ENCODE measurements at regions not wholly inside any gene's neighbourhood (a gene's known extent, or its start where the extent isn't known, plus 50 kb on each side); places are given as distances from the start of the nearest gene placed in this dataset.

DNA sequence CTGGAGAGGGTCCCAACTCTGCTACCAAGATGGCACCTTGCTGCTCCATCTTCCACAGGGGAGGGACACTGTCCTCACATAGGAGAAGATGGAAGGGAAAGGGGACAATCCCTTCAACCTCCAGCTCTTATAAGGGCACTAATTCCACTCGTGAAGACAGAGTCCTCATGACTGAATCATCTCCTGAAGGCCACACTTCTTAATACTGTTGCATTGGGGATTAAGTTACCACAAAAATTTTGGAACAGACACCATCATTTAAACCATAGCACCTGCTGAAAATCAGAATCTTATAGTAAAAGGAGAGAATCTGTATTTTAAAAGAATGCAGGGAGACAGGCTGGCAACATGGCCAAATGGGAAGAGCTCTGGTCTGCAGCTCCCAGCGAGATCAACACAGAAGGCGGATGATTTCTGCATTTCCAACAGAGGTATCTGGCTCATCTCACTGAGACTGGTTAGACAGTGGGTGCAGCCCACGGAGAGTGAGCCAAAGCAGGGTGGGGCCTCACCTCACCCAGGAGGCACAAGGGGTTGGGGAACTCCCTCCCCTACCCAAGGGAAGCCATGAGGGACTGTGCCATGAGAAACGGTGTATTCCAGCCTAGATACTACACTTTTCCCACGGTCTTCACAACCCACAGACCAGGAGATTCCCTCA, 69.4 kb upstream of the LIPC start:
- TF ChIP-seq GATA2 (IDR thresholded peaks at IDR 0.05; ENCODE audit: low read depth, low read length) (no peak), GATA3 (IDR thresholded peaks at IDR 0.05; ENCODE audit: low read depth, low read length) (no peak)

DNA sequence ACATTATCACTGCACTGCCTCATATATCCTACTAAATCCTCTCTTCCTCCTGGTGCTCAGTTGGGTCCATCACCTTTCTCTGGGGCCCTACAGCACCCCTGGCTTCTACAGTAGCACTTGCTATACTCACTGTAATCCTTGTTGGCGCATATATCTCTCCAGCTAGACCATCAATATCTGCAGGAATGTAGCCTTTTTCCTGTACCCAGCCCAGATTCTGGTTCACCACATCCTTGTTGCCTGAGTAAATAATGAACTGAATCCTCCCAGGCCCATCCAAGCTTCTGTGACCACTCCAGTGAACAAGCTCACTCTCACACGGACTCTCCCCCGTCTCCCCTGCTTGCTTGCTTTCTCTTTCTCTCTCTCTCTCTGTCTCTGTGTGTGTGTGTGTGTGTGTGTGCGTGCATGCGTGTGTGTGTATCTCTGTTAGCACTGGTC, 62.5 kb upstream of the LIPC start:
- TF ChIP-seq GATA2 (IDR thresholded peaks at IDR 0.05; ENCODE audit: low read depth, low read length) (no peak), GATA3 (IDR thresholded peaks at IDR 0.05; ENCODE audit: low read depth, low read length) (no peak)

DNA sequence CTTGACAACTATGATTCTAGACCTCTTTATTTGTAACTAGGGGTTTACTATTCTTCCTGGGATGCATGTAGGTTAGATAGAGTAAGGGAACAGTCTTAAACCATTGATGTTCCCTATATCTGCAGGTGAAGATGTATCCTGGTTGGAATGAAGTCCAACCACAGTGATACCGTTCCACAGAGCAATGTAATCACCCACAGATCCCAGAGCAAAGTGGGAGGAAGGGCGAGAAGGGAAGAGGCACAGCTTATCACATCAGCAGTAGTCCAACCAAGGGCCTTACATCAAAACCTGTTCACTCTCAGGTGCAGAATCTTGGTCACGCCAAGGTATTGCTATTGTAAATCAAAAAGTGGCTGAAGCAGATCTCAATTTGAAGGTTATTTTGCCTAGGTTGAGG, 61.8 kb upstream of the LIPC start:
- no peak for TF ChIP-seq GATA2 (IDR thresholded peaks at IDR 0.05; ENCODE audit: low read depth, low read length)
- no peak for TF ChIP-seq GATA3 (IDR thresholded peaks at IDR 0.05; ENCODE audit: low read depth, low read length)

DNA sequence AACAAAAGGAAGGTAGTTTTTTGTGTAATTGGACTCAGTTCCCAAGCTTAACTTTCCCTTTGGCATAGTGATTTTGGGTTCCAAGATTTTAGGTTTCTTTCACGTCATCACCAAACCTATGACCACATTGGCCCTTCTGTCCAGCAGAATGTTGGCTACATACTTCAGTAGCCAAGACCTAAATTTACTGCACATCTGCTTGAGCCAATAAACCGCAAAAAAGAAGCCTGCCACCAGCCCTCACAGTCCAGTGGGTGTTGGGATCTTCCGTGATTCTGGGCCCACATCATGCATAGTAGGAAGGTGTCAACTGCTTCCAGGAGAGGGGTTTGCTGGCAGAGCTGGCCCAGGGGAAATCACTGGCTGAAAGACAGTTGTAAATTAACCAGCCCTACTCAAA, 57.6 kb upstream of the LIPC start:
- TF ChIP-seq GATA3 (IDR thresholded peaks at IDR 0.05; ENCODE audit: low read depth, low read length), result no peak
- no peak for TF ChIP-seq GATA2 (IDR thresholded peaks at IDR 0.05; ENCODE audit: low read depth, low read length)

DNA sequence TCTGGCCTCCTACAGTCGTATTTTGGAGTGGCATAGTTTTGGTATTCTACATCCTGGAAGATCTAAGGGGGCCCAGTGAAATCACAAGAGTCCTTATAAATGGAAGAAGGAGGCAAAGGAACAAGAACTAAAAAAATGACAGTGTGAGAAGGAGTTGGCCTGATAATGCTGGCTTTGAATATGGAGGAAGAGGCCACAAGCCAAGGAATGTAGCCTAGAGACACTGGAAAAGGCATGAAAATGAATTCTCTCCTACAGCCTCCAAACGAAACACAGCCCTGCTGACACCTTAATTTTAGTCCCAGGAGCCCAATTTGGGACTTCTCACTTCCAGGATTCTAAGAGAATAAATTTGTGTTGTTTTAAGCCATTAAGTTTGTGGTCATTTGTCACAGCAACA, 54.6 kb upstream of the LIPC start:
- TF ChIP-seq GATA2 (IDR thresholded peaks at IDR 0.05; ENCODE audit: low read depth, low read length) (no peak), GATA3 (IDR thresholded peaks at IDR 0.05; ENCODE audit: low read depth, low read length) (no peak)

DNA sequence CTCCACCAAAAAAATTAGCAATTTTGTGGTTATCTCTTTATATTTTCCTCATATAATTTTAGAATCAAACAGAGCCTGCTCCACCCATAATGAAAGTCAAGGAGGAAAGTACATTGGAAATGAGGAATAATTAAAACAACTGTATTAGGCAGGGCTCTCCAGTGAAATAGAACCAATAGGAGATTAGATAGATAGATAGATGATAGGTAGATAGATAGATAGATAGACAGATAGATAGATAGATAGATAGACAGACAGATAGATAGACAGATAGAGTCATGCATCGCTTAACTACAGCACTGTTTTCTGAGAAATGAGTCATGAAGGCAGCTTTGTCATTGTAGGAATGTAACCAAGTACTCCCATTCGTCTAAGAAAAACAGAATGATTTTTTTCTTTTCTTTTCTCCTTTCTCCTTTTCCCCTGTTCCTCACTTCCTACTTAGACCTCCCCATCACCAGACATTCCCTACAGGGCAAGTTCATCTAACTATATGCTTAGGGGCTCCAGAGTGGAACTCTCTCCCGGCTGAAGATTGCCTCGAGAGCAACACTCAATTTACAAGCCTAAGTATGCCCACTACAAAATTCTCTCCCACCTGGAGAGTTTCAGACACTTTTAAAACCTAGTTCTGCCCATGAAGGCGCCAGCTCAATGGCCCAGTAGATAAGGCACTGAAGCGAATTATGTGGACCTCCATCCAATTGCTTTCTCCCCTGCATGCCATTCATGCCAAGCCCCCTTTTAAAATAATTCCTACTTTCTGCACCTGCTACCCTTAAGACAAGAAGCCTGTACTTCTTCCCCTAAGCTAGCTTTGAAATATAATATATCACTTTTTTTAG, 53.3 kb upstream of the LIPC start:
- no peak for TF ChIP-seq GATA2 (IDR thresholded peaks at IDR 0.05; ENCODE audit: low read depth, low read length)
- TF ChIP-seq GATA3 (IDR thresholded peaks at IDR 0.05; ENCODE audit: low read depth, low read length), result no peak

DNA sequence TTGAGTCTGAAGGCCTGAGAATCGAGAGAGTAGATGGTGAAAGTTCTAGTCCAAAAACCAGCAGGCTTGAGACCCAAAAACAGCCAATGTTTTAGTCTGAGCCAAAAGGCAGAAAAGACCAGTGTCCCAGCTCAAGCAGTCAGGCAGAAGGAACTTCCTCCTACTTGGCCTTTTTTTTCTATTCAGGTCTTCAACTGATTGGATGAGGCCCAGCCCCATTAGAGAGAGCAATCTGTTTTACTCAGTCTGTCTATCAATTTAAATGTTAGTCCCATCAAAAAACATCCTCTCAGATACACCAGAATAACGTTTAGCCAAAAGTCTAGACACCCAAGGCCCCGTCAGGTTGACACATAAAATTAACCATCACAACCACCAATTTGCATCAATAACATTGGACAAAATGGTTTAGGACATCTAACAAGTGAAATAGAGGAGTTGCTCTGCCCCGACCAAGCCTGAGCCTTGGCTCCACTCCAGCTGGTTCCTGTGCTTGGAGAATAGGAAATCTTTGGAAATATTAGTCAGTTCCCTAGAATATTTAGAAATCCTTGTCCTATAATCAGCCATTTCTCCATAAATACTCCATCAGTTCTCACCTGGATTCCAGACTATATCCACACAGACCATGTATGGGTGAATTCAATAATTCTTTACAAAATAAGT, 51.4 kb upstream of the LIPC start:
- TF ChIP-seq GATA3 (IDR thresholded peaks at IDR 0.05; ENCODE audit: low read depth, low read length) (no peak), GATA2 (IDR thresholded peaks at IDR 0.05; ENCODE audit: low read depth, low read length) (no peak)

DNA sequence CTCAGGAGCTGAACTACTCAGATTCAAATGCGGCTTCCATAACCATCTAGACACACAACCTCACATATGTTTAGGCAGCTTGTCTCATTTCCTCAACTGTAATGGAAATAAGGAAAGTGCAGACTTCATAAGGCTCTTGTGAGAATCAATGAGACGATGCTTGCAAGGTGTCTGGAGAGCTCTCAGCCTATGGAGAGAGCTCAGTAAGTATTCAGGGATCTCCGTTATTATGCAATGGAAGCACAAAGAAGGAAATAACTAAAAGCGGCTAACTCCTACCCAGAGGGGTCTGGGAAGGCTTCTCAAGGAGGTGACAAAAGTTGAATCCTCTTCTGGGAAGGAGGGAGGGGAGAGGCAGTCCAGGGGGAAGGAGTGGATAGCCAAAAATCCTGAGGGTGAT, 50.1 kb upstream of the LIPC start:
- TF ChIP-seq GATA3 (IDR thresholded peaks at IDR 0.05; ENCODE audit: low read depth, low read length) (no peak), GATA2 (IDR thresholded peaks at IDR 0.05; ENCODE audit: low read depth, low read length) (no peak)
